NCI-H2081 treated with DMSO at 0.1 percent for 48 hours (cell line): ENCODE measurements at regions not wholly inside any gene's neighbourhood (a gene's known extent, or its start where the extent isn't known, plus 50 kb on each side); places are given as distances from the start of the nearest gene placed in this dataset.
"Not testable (repeated sequence)": the region's sequence is repeated elsewhere in the genome, so short reads cannot be mapped to it uniquely, and the experiment has no call there.

ENCODE experiments used
- DNase-seq: peaks from one replicate; lab custom pipeline; 2025; lab: John Stamatoyannopoulos, UW

- no peak for DNase-seq
These were observed 674.4 kb downstream of the TMTC2 start for GRCh38 chr12:83361071-83361470.

GRCh38 chr12:83349907-83350611 is 663.4 kb downstream of the TMTC2 start:
- DNase-seq, result no peak

- DNase-seq, result no peak
These were observed 659.6 kb downstream of the TMTC2 start for GRCh38 chr12:83346333-83346732.

GRCh38 chr12:83343767-83344166 is 657.1 kb downstream of the TMTC2 start:
- no peak for DNase-seq

- DNase-seq, result no peak
These were observed 649.0 kb downstream of the TMTC2 start for GRCh38 chr12:83335748-83336147.

- DNase-seq, result no peak
These were observed 640.0 kb downstream of the TMTC2 start for GRCh38 chr12:83326666-83327065.

- no peak for DNase-seq
These were observed 637.2 kb downstream of the TMTC2 start for GRCh38 chr12:83323866-83324265.

- no peak for DNase-seq
These were observed 636.1 kb downstream of the TMTC2 start for GRCh38 chr12:83322809-83323208.

GRCh38 chr12:83321971-83322370 is 635.3 kb downstream of the TMTC2 start:
- DNase-seq, result no peak

- DNase-seq, result no peak
These were observed 633.6 kb downstream of the TMTC2 start for GRCh38 chr12:83320350-83320749.

- DNase-seq, result no peak
These were observed 631.8 kb downstream of the TMTC2 start for GRCh38 chr12:83318386-83319098.

- no peak for DNase-seq
These were observed 630.9 kb downstream of the TMTC2 start for GRCh38 chr12:83317595-83317994.

GRCh38 chr12:83313827-83314226 is 627.1 kb downstream of the TMTC2 start:
- DNase-seq, result no peak

GRCh38 chr12:83313322-83313721 is 626.6 kb downstream of the TMTC2 start:
- DNase-seq, result no peak

- no peak for DNase-seq
These were observed 590.2 kb downstream of the TMTC2 start for GRCh38 chr12:83276904-83277303.

- DNase-seq, result no peak
These were observed 584.5 kb downstream of the TMTC2 start for GRCh38 chr12:83271201-83271600.

GRCh38 chr12:83265808-83266207 is 579.1 kb downstream of the TMTC2 start:
- DNase-seq, result no peak

- no peak for DNase-seq
These were observed 575.3 kb downstream of the TMTC2 start for GRCh38 chr12:83261998-83262397.

GRCh38 chr12:83260126-83260525 is 573.4 kb downstream of the TMTC2 start:
- not testable (repeated sequence) for DNase-seq

GRCh38 chr12:83257726-83258125 is 571.0 kb downstream of the TMTC2 start:
- DNase-seq, result no peak

- no peak for DNase-seq
These were observed 569.9 kb downstream of the TMTC2 start for GRCh38 chr12:83256562-83256961.

GRCh38 chr12:83250866-83251265 is 564.2 kb downstream of the TMTC2 start:
- no peak for DNase-seq

- DNase-seq, result no peak
These were observed 558.5 kb downstream of the TMTC2 start for GRCh38 chr12:83245156-83245555.

GRCh38 chr12:83244001-83244400 is 557.3 kb downstream of the TMTC2 start:
- no peak for DNase-seq
